GM18511 (cell line): ENCODE measurements at regions not wholly inside any gene's neighbourhood (a gene's known extent, or its start where the extent isn't known, plus 50 kb on each side); places are given as distances from the start of the nearest gene placed in this dataset.
"Not testable (repeated sequence)": the region's sequence is repeated elsewhere in the genome, so short reads cannot be mapped to it uniquely, and the experiment has no call there.

Experiments used
- ATAC-seq: cut with Tn5 transposase; IDR thresholded peaks from one replicate; pipeline ENCODE4 v1.9.1; 2021; ENCODE audit warnings: mild to moderate bottlenecking, moderate library complexity; ENCODE audit not compliant: unreplicated experiment

- not testable (repeated sequence) for ATAC-seq
Measured at GRCh38 chr3:4216974-4217373, 86.2 kb upstream of the SETMAR start.

- ATAC-seq, result no peak
Measured at GRCh38 chr3:4218456-4219226, 84.5 kb upstream of the SETMAR start.

GRCh38 chr3:4219227-4219568, 84.0 kb upstream of the SETMAR start:
- ATAC-seq, result no peak

GRCh38 chr3:4220065-4220464, 83.1 kb upstream of the SETMAR start:
- ATAC-seq, result no peak

- no peak for ATAC-seq
Measured at GRCh38 chr3:4222574-4223175, 80.5 kb upstream of the SETMAR start.

- no peak for ATAC-seq
Measured at GRCh38 chr3:4223777-4224176, 79.4 kb upstream of the SETMAR start.

- ATAC-seq, result no peak
Measured at GRCh38 chr3:4224331-4224730, 78.8 kb upstream of the SETMAR start.

GRCh38 chr3:4225005-4225471, 78.1 kb upstream of the SETMAR start:
- ATAC-seq, result no peak

- ATAC-seq, result no peak
Measured at GRCh38 chr3:4228295-4228694, 74.9 kb upstream of the SETMAR start.

GRCh38 chr3:4231041-4231440, 72.1 kb upstream of the SETMAR start:
- ATAC-seq, result no peak

GRCh38 chr3:4232798-4233197, 70.4 kb upstream of the SETMAR start:
- no peak for ATAC-seq

GRCh38 chr3:4233488-4233887, 69.7 kb upstream of the SETMAR start:
- no peak for ATAC-seq

- no peak for ATAC-seq
Measured at GRCh38 chr3:4234889-4235288, 68.3 kb upstream of the SETMAR start.

GRCh38 chr3:4235690-4236089, 67.5 kb upstream of the SETMAR start:
- ATAC-seq, result no peak

GRCh38 chr3:4241595-4242170, 61.5 kb upstream of the SETMAR start:
- no peak for ATAC-seq

GRCh38 chr3:4245671-4246070, 57.5 kb upstream of the SETMAR start:
- ATAC-seq, result no peak

- no peak for ATAC-seq
Measured at GRCh38 chr3:4247391-4247790, 55.8 kb upstream of the SETMAR start.

- ATAC-seq, result no peak
Measured at GRCh38 chr3:4250064-4250463, 53.1 kb upstream of the SETMAR start.

- ATAC-seq, result no peak
Measured at GRCh38 chr3:4251412-4251811, 51.8 kb upstream of the SETMAR start.

GRCh38 chr3:4253072-4253832, 49.9 kb upstream of the SETMAR start:
- ATAC-seq, result not testable (repeated sequence)
